ENCODE measurements at regions not wholly inside any gene's neighbourhood (a gene's known extent, or its start where the extent isn't known, plus 50 kb on each side); places are given as distances from the start of the nearest gene placed in this dataset.

GRCh38 chr1:96962216-96962615 is 240.6 kb downstream of the PTBP2 start:
- no peak overlapping the region for H3K4me3 ChIP-seq (ENCODE audit: low read depth, low read length)
- no peak for DNase-seq (ENCODE audit: low read depth)
- TF ChIP-seq CTCF (conservative IDR thresholded peaks at IDR 0.05; ENCODE audit: low read depth, low read length): no peak

- TF ChIP-seq CTCF (conservative IDR thresholded peaks at IDR 0.05; ENCODE audit: low read depth, low read length): no peak
- DNase-seq (ENCODE audit: low read depth): no peak
- H3K4me3 ChIP-seq (ENCODE audit: low read depth, low read length): no peak overlapping the region
Measured at GRCh38 chr1:96962751-96963211, 241.2 kb downstream of the PTBP2 start.

GRCh38 chr1:96964761-96965160 is 243.2 kb downstream of the PTBP2 start:
- H3K4me3 ChIP-seq (ENCODE audit: low read depth, low read length): no peak overlapping the region
- DNase-seq (ENCODE audit: low read depth): no peak
- no peak for TF ChIP-seq CTCF (conservative IDR thresholded peaks at IDR 0.05; ENCODE audit: low read depth, low read length)

GRCh38 chr1:96966536-96967138 is 245.1 kb downstream of the PTBP2 start:
- peak overlapping the region; percentile 15 for H3K4me3 ChIP-seq (ENCODE audit: low read depth, low read length)
- no peak for DNase-seq (ENCODE audit: low read depth)
- TF ChIP-seq CTCF (conservative IDR thresholded peaks at IDR 0.05; ENCODE audit: low read depth, low read length): peak; percentile 97

GRCh38 chr1:96967311-96967710 is 245.7 kb downstream of the PTBP2 start:
- H3K4me3 ChIP-seq (ENCODE audit: low read depth, low read length): no peak overlapping the region
- no peak for DNase-seq (ENCODE audit: low read depth)
- no peak for TF ChIP-seq CTCF (conservative IDR thresholded peaks at IDR 0.05; ENCODE audit: low read depth, low read length)

- no peak overlapping the region for H3K4me3 ChIP-seq (ENCODE audit: low read depth, low read length)
- DNase-seq (ENCODE audit: low read depth): no peak
- TF ChIP-seq CTCF (conservative IDR thresholded peaks at IDR 0.05; ENCODE audit: low read depth, low read length): no peak
Measured at GRCh38 chr1:96968541-96968940, 247.0 kb downstream of the PTBP2 start.

- DNase-seq (ENCODE audit: low read depth): no peak
- no peak for TF ChIP-seq CTCF (conservative IDR thresholded peaks at IDR 0.05; ENCODE audit: low read depth, low read length)
- H3K4me3 ChIP-seq (ENCODE audit: low read depth, low read length): no peak overlapping the region
Measured at GRCh38 chr1:96968983-96969382, 247.4 kb downstream of the PTBP2 start.

All from epithelial cell of proximal tubule (primary cell).